ENCODE measurements at regions not wholly inside any gene's neighbourhood (a gene's known extent, or its start where the extent isn't known, plus 50 kb on each side); places are given as distances from the start of the nearest gene placed in this dataset.

DNA sequence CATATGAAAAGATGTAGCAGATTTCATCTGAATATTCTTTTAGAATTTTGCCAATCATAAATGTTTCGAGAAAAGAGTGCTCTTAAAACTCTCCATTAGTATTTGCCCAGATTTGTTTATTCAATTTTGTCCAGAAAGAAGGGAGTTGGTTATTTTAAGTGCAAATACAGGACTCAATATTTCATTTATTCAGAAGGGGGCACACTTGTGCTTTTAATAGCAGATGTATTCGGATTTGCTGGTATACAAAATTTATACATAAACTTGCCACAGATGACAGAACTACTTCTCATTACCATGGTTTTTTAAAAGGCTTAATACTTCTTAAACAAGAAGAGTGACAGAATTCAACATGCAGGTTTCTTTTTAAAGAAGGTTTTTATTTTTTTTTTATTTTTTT, 69.8 kb upstream of the GRM7 start:
- Histone ChIP-seq H3K4me1 (no peaks in the 10 kb centered on the region), H3K27me3 (no peaks in the 10 kb centered on the region), H3K36me3 (no peaks in the 10 kb centered on the region), H3K9me3 (no peaks in the 10 kb centered on the region), H3K4me3 (no peak overlapping the region), H3K27ac (no peak overlapping the region)
- intact Hi-C loops (cut with DNase I; ENCODE audit: low total_unique reads), result no loop called here
- TF ChIP-seq, protein P1, sequence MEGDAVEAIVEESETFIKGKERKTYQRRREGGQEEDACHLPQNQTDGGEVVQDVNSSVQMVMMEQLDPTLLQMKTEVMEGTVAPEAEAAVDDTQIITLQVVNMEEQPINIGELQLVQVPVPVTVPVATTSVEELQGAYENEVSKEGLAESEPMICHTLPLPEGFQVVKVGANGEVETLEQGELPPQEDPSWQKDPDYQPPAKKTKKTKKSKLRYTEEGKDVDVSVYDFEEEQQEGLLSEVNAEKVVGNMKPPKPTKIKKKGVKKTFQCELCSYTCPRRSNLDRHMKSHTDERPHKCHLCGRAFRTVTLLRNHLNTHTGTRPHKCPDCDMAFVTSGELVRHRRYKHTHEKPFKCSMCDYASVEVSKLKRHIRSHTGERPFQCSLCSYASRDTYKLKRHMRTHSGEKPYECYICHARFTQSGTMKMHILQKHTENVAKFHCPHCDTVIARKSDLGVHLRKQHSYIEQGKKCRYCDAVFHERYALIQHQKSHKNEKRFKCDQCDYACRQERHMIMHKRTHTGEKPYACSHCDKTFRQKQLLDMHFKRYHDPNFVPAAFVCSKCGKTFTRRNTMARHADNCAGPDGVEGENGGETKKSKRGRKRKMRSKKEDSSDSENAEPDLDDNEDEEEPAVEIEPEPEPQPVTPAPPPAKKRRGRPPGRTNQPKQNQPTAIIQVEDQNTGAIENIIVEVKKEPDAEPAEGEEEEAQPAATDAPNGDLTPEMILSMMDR (IDR thresholded peaks at IDR 0.05), result no peak
- TF ChIP-seq POLR2A (IDR thresholded peaks at IDR 0.05) (no peak), EP300 (IDR thresholded peaks at IDR 0.05) (no peak), POLR2AphosphoS5 (IDR thresholded peaks at IDR 0.05) (no peak)
- 31 to 57% (median 37%) methylated on average over 2 of the region's 2 CpGs for WGBS, 5 donors
- DNase-seq, result peak in 1 of 2 donors; percentile 39

DNA sequence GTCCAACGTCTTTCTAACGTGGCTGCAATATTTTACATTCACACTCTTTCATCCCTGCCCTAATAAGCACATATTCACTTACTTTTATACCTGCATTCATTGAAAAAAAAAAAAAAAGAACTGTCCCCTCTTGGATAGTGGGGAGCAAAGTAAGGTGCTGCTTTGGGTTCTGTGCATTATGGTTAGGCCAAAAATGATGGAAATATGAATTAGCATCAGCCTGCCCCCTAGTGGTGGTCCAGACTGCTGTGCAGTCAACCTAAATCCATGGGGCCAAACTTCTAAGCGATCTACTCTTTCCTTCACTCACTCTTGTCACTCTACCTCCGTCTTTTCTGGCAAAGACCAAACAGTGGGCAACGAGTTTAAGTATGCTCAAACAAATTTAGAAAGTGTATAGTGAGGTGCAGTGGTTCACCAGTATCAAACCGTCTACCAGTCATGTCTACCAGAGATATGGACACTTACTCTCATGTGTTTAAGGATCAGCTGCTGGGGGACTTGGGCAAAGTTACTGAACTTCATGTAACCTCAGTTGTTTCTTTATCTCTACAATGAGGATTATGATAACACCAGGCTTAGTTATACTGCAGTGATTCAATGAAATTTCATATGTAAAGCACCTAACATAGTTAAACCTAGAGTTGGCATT, 61.5 kb upstream of the GRM7 start:
- no peak overlapping the region for H3K27ac ChIP-seq
- no peak for TF ChIP-seq POLR2AphosphoS5 (IDR thresholded peaks at IDR 0.05)
- TF ChIP-seq, protein P1 (IDR thresholded peaks at IDR 0.05), result peak in 5 of 7 experiments; percentile 54 to 75 (median 60)
- TF ChIP-seq EP300 (IDR thresholded peaks at IDR 0.05), result no peak
- TF ChIP-seq POLR2A (IDR thresholded peaks at IDR 0.05), result no peak
- 46 to 60% (median 56%) methylated on average over 6 of the region's 6 CpGs for WGBS, 5 donors
- peak; percentile 37 to 61 for DNase-seq
- intact Hi-C loops (cut with DNase I; ENCODE audit: low total_unique reads), result no loop called here
- H3K36me3 ChIP-seq, result no peaks in the 10 kb centered on the region
- no peaks in the 10 kb centered on the region for H3K4me1 ChIP-seq
- H3K27me3 ChIP-seq, result no peaks in the 10 kb centered on the region
- no peaks in the 10 kb centered on the region for H3K9me3 ChIP-seq
- no peak overlapping the region for H3K4me3 ChIP-seq

DNA sequence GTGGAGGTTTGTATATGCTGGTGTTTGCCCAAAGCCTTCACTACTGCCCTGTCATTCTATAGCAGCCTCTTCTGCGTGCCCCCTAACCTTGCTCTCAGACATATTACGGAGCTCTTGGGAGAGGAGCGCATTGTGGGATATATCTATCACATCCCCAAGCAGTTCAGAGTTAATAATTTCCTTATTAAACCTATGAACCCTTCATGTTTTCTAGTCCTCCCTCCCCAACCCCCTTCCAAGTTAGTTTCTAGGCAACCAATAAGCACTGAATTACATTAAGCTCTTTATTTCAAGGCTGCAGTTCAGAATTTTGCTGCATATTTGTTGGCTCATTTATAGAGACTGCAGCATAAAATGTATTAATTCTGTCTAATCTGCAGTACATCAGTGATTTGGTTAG, 57.3 kb upstream of the GRM7 start:
- Histone ChIP-seq H3K36me3 (no peaks in the 10 kb centered on the region), H3K4me1 (no peaks in the 10 kb centered on the region), H3K27me3 (no peaks in the 10 kb centered on the region), H3K4me3 (no peak overlapping the region), H3K9me3 (no peaks in the 10 kb centered on the region), H3K27ac (no peak overlapping the region)
- TF ChIP-seq POLR2AphosphoS5 (IDR thresholded peaks at IDR 0.05), result no peak
- TF ChIP-seq, protein P1 (IDR thresholded peaks at IDR 0.05), result no peak
- no peak for TF ChIP-seq EP300 (IDR thresholded peaks at IDR 0.05)
- no peak for TF ChIP-seq POLR2A (IDR thresholded peaks at IDR 0.05)
- peak in 1 of 2 donors; percentile 41 for DNase-seq
- 80 to 94% (median 93%) methylated on average over 3 of the region's 3 CpGs for WGBS, 5 donors
- intact Hi-C loops (cut with DNase I; ENCODE audit: low total_unique reads), result no loop called here

DNA sequence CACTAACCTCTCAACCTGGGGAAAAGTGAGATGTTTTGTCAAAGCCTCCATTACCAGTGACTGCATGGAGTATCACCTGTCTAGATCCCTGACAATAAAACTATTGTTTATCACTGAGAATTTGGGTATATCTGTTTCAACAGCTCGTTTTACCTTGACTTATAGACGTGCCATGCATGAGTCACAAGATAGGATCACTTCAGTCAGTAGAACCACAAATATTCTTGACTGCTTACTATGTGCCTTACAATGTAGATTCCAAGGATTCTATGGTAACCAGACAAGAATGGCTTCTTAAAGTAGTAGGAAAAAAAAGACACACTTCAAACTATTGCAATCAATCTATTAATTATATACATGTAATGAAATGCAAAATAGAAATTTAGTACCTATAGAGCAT, 55.7 kb upstream of the GRM7 start:
- TF ChIP-seq, protein P1 (IDR thresholded peaks at IDR 0.05), result no peak
- no peak for TF ChIP-seq POLR2AphosphoS5 (IDR thresholded peaks at IDR 0.05)
- no peak for TF ChIP-seq POLR2A (IDR thresholded peaks at IDR 0.05)
- TF ChIP-seq EP300 (IDR thresholded peaks at IDR 0.05), result no peak
- intact Hi-C loops (cut with DNase I; ENCODE audit: low total_unique reads), result no loop called here
- DNase-seq, result no peak
- Histone ChIP-seq H3K9me3 (no peaks in the 10 kb centered on the region), H3K4me1 (no peaks in the 10 kb centered on the region), H3K36me3 (no peaks in the 10 kb centered on the region), H3K27me3 (no peaks in the 10 kb centered on the region), H3K27ac (no peak overlapping the region), H3K4me3 (no peak overlapping the region)
- WGBS, 5 donors, result 36 to 59% (median 40%) methylated on average over 2 of the region's 2 CpGs

All from stomach (tissue), 8 donors.